ENCODE measurements at regions not wholly inside any gene's neighbourhood (a gene's known extent, or its start where the extent isn't known, plus 50 kb on each side); places are given as distances from the start of the nearest gene placed in this dataset.

DNA sequence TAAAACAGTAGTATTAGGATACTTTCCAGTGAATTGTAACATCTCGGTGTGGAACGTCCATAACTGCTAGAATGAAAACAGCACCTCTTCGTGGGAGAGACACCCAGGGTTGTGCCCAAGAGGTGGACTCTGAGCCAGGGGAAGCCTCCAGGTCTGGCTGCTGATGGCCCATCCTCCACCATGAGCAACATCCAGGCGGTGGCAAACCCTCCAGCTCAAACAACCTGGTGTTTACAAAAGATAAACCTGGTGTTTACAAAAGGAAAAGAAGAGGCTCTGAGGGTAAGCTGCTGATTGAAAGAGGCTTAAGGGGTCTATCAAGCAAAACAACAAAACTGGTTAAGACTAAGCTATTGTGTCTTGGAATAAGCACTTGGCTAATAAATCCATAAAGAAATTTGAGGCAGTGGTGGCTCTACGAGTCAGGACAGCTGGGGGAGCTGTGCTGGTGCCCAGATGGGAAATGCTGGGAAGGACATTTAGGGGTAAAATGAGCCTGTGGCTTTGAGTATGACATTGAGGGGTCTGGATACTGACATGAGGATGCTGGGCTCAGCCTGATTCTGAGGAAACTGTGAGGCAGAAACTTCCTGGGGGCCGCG is 909.0 kb downstream of the BRD1 start (continued):
- TF ChIP-seq, protein P1, sequence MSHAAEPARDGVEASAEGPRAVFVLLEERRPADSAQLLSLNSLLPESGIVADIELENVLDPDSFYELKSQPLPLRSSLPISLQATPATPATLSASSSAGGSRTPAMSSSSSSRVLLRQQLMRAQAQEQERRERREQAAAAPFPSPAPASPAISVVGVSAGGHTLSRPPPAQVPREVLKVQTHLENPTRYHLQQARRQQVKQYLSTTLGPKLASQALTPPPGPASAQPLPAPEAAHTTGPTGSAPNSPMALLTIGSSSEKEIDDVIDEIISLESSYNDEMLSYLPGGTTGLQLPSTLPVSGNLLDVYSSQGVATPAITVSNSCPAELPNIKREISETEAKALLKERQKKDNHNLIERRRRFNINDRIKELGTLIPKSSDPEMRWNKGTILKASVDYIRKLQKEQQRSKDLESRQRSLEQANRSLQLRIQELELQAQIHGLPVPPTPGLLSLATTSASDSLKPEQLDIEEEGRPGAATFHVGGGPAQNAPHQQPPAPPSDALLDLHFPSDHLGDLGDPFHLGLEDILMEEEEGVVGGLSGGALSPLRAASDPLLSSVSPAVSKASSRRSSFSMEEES (CRISPR knock-in tag; IDR thresholded peaks at IDR 0.05): 0 out of 2 replicates have a peak, but pooled peaks have one; percentile 32
- TF ChIP-seq ZKSCAN8 (CRISPR knock-in tag; IDR thresholded peaks at IDR 0.05; ENCODE audit: borderline replicate concordance) (0 out of 2 replicates have a peak, but pooled peaks have one; percentile 58), HDAC2 (CRISPR knock-in tag; IDR thresholded peaks at IDR 0.05) (peak; percentile 91), ZFP36L1 (CRISPR knock-in tag; IDR thresholded peaks at IDR 0.05) (peak; percentile 70; the same call in 1 of the 2 replicates), SP5 (CRISPR knock-in tag; IDR thresholded peaks at IDR 0.05; ENCODE audit: borderline replicate concordance, low read depth) (peak; percentile 27; the same call in 1 of the 2 replicates), TARDBP (CRISPR knock-in tag; IDR thresholded peaks at IDR 0.05) (peak; percentile 78; the same call in 1 of the 2 replicates), NONO (IDR thresholded peaks at IDR 0.05) (no peak), NONO (CRISPR knock-in tag; conservative IDR thresholded peaks at IDR 0.05) (peak; percentile 61; the same call in 1 of the 2 replicates), YY1 (IDR thresholded peaks at IDR 0.05; ENCODE audit: insufficient read depth, insufficient replicate concordance, low read depth, low read length) (peak; percentile 18), ZNF264 (CRISPR knock-in tag; IDR thresholded peaks at IDR 0.05) (0 out of 2 replicates have a peak, but pooled peaks have one; percentile 36), PITX1 (CRISPR knock-in tag; IDR thresholded peaks at IDR 0.05) (peak; percentile 97), XRCC5 (optimal IDR thresholded peaks at IDR 0.05; ENCODE audit: low read length) (peak; percentile 81), TCF7 (IDR thresholded peaks at IDR 0.05; ENCODE audit: low read depth) (peak; percentile 67), SNAI1 (CRISPR knock-in tag; IDR thresholded peaks at IDR 0.05; ENCODE audit: borderline replicate concordance) (0 out of 2 replicates have a peak, but pooled peaks have one; percentile 20), STAG1 (CRISPR knock-in tag; IDR thresholded peaks at IDR 0.05) (0 out of 2 replicates have a peak, but pooled peaks have one; percentile 8), POGZ (CRISPR knock-in tag; IDR thresholded peaks at IDR 0.05) (peak; percentile 33; the same call in 1 of the 2 replicates), DPF2 (CRISPR knock-in tag; IDR thresholded peaks at IDR 0.05; ENCODE audit: borderline replicate concordance, low read depth) (peak; percentile 87; the same call in 1 of the 2 replicates), STAT5B (CRISPR knock-in tag; IDR thresholded peaks at IDR 0.05) (no peak), MTF1 (CRISPR knock-in tag; IDR thresholded peaks at IDR 0.05) (no peak), NR2F2 (IDR thresholded peaks at IDR 0.05; ENCODE audit: borderline replicate concordance, low read depth) (peak; percentile 57; the same call in 1 of the 2 replicates), SRF (IDR thresholded peaks at IDR 0.05; ENCODE audit: low read depth, low read length) (no peak), ZNF430 (CRISPR knock-in tag; IDR thresholded peaks at IDR 0.05) (peak; percentile 54; the same call in 1 of the 2 replicates), BCL6 (CRISPR knock-in tag; IDR thresholded peaks at IDR 0.05) (peak; percentile 67)
- TF ChIP-seq, protein P2, sequence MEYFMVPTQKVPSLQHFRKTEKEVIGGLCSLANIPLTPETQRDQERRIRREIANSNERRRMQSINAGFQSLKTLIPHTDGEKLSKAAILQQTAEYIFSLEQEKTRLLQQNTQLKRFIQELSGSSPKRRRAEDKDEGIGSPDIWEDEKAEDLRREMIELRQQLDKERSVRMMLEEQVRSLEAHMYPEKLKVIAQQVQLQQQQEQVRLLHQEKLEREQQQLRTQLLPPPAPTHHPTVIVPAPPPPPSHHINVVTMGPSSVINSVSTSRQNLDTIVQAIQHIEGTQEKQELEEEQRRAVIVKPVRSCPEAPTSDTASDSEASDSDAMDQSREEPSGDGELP (IDR thresholded peaks at IDR 0.05; ENCODE audit: borderline replicate concordance, low read depth): peak; percentile 71; the same call in 1 of the 2 replicates
- TF ChIP-seq, protein P3, sequence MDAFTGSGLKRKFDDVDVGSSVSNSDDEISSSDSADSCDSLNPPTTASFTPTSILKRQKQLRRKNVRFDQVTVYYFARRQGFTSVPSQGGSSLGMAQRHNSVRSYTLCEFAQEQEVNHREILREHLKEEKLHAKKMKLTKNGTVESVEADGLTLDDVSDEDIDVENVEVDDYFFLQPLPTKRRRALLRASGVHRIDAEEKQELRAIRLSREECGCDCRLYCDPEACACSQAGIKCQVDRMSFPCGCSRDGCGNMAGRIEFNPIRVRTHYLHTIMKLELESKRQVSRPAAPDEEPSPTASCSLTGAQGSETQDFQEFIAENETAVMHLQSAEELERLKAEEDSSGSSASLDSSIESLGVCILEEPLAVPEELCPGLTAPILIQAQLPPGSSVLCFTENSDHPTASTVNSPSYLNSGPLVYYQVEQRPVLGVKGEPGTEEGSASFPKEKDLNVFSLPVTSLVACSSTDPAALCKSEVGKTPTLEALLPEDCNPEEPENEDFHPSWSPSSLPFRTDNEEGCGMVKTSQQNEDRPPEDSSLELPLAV (CRISPR knock-in tag; conservative IDR thresholded peaks at IDR 0.05; ENCODE audit: low read depth): no peak
- TF ChIP-seq, protein P4, sequence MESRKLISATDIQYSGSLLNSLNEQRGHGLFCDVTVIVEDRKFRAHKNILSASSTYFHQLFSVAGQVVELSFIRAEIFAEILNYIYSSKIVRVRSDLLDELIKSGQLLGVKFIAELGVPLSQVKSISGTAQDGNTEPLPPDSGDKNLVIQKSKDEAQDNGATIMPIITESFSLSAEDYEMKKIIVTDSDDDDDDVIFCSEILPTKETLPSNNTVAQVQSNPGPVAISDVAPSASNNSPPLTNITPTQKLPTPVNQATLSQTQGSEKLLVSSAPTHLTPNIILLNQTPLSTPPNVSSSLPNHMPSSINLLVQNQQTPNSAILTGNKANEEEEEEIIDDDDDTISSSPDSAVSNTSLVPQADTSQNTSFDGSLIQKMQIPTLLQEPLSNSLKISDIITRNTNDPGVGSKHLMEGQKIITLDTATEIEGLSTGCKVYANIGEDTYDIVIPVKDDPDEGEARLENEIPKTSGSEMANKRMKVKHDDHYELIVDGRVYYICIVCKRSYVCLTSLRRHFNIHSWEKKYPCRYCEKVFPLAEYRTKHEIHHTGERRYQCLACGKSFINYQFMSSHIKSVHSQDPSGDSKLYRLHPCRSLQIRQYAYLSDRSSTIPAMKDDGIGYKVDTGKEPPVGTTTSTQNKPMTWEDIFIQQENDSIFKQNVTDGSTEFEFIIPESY (CRISPR knock-in tag; IDR thresholded peaks at IDR 0.05): 0 out of 2 replicates have a peak, but pooled peaks have one; percentile 17

Data from HepG2 (cell line).